CD1c-positive myeloid dendritic cell (primary cell): ENCODE measurements at regions not wholly inside any gene's neighbourhood (a gene's known extent, or its start where the extent isn't known, plus 50 kb on each side); places are given as distances from the start of the nearest gene placed in this dataset.

Experiments used
- DNase-seq: peaks from one replicate; pipeline ENCODE4 v3.0.0-alpha.2; 2016; ENCODE audit errors: extremely low spot score

DNA sequence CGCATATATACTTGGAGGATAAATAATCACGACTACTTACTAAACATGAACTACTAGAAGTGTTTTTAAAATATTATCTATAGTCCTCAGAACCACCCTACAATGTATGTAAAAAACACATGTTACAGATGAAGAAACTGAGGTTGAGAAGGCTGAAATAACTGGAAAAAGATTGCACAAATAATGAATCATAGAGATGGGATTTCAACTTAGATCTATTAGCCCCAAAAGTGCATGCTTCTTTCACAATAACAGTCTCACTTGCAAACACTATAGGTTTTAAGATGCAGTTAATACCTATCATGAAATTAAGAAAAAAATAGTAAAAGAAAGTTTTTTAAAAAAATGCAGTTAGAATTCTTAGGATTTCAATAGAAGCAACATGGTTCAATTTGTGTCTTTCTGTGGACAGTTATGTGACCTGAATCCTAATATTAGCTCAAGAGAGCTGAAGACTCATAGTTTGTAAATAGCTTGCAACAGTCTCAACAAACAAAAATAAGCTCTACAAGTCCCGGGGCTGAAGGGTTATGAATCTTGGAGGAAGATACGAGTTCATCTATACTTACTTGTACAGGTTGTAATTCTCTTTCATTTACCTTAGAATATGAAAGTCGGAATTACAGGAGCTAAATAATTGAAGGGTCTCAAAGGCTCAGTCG, 58.6 kb upstream of the NTPCR start:
- no peak for DNase-seq

GRCh38 chr1:232893481-232894313, 56.7 kb upstream of the NTPCR start:
- no peak for DNase-seq

DNA sequence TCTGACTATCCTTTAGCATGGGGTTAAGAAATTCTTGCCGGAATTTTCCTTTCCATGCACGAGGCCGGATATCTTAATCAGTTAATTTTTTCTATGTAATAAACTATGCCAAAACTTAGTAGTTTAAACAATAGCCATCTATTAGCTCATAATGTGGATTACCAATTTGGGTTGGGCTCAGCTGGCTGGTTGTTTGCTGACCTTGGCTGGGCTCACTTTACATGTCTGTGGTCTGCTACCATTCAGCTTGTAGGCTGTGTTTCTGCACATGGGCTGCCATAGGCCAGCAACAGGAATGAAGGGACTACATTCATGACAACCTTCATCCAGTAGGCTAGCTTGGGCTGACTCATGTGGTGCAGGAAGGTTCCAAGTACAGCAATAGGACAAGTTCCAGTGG, 56.0 kb upstream of the NTPCR start:
- DNase-seq: no peak

DNA sequence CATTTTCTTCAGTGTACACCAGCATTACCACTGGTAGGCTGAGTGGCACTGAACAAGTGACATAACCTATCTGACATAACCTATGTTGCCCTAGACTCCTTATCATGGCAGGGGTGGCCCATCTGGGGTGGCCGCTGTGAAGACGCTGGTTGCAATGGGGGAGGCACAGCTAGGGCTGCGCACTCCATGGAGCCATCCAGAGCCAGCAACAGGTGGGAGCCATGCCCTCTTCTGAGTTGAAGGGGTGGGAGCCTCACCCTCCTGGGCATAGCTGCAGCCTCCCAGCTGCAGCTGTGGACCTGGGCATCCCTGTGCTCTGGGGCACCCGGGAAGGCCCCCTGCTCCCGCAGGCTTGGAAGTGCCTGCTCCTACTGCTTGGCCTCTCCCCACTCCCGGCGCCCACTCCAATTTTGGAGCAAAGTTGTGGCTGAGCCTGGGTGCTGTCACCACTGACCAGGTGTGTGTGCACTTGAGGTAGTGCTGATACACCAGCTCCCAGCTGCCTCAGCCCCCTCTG, 52.4 kb upstream of the NTPCR start:
- no peak for DNase-seq

GRCh38 chr1:232899268-232899667, 51.1 kb upstream of the NTPCR start:
- no peak for DNase-seq

DNA sequence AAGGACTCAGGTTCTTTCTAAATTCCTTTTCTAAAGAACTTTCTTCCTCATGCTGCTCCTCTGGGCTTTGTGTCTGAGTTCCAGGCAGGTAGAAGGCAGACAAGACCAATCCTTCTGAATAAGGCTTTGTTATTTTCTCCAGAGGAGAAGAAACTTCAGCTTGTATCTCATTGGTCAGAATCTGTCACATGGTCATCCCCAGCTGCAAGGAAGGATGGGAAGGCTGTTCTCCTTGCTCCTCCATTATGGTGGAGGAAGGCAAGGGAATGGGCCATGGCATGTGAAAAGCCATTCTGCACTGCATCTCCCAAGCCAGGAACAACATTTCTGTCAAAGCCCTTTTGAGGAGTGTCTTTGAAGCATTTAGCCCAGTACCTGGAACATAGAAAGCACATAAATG, 50.6 kb upstream of the NTPCR start:
- DNase-seq: no peak
